MM.1S (cell line): ENCODE measurements at regions not wholly inside any gene's neighbourhood (a gene's known extent, or its start where the extent isn't known, plus 50 kb on each side); places are given as distances from the start of the nearest gene placed in this dataset.

Experiments used
- DNase-seq: peaks from one replicate; pipeline ENCODE4 v3.0.0-alpha.2; 2015
- H2AFZ ChIP-seq: fragments of 300-600 bp; sonication (generic); 2 replicates; pipeline ENCODE4 v1.6.0; 2016; ENCODE audit warnings: antibody characterized with exemption, low read length
- H3F3A ChIP-seq: fragments of 300-600 bp; sonication (generic); 2 replicates; pipeline ENCODE4 v1.6.1; 2016; ENCODE audit warnings: mild to moderate bottlenecking, antibody characterized with exemption, low read length, moderate library complexity, mixed read lengths; ENCODE audit not compliant: insufficient read depth
- H3K27ac ChIP-seq: fragments of 300-600 bp; sonication (generic); 2 replicates; pipeline ENCODE4 v1.5.1; 2016; ENCODE audit warnings: mild to moderate bottlenecking, low read length
- H3K27me3 ChIP-seq: fragments of 300-600 bp; sonication (generic); replicated peaks from 2 replicates; pipeline ENCODE4 v1.6.0; 2016; ENCODE audit warnings: low read length; ENCODE audit not compliant: insufficient read depth
- H3K36me3 ChIP-seq: fragments of 300-600 bp; sonication (generic); replicated peaks from 2 replicates; pipeline ENCODE4 v1.6.1; 2016; ENCODE audit warnings: mild to moderate bottlenecking, low read length, mixed read lengths; ENCODE audit not compliant: insufficient read depth
- H3K4me1 ChIP-seq: fragments of 300-600 bp; sonication (generic); 2 replicates; pipeline ENCODE4 v1.6.1; 2016; ENCODE audit warnings: low read length, mixed read lengths
- H3K4me2 ChIP-seq: fragments of 300-600 bp; sonication (generic); 2 replicates; pipeline ENCODE4 v1.6.0; 2016; ENCODE audit warnings: low read depth, low read length
- H3K4me3 ChIP-seq: fragments of 300-600 bp; sonication (generic); 2 replicates; pipeline ENCODE4 v1.5.1; 2016; ENCODE audit warnings: low read length, mixed read lengths
- H3K79me2 ChIP-seq: fragments of 300-600 bp; sonication (generic); 2 replicates; pipeline ENCODE4 v1.6.1; 2016; ENCODE audit warnings: mixed run types, low read length, mixed read lengths
- H3K9ac ChIP-seq: fragments of 300-600 bp; sonication (generic); 2 replicates; pipeline ENCODE4 v1.6.1; 2016; ENCODE audit warnings: low read length, mixed read lengths
- H3K9me2 ChIP-seq: fragments of 300-600 bp; sonication (generic); replicated peaks from 2 replicates; pipeline ENCODE4 v1.6.1; 2016; ENCODE audit warnings: mild to moderate bottlenecking, low read length, mixed read lengths; ENCODE audit not compliant: insufficient read depth
- H3K9me3 ChIP-seq: fragments of 300-600 bp; sonication (generic); replicated peaks from 2 replicates; pipeline ENCODE4 v1.6.1; 2016; ENCODE audit warnings: mild to moderate bottlenecking, low read length, mixed read lengths; ENCODE audit not compliant: insufficient read depth
- H4K20me1 ChIP-seq: fragments of 300-600 bp; sonication (generic); 2 replicates; pipeline ENCODE4 v1.6.1; 2016; ENCODE audit warnings: mild to moderate bottlenecking, low read length, moderate library complexity, mixed read lengths; ENCODE audit not compliant: insufficient read depth
- CTCF ChIP-seq: fragments of 300-600 bp; sonication (generic); IDR thresholded peaks from 2 replicates; pipeline ENCODE4 v1.5.1; 2016; ENCODE audit warnings: antibody characterized with exemption, low read length, mixed read lengths
- EZH2 ChIP-seq: fragments of 300-600 bp; sonication (generic); optimal IDR thresholded peaks from 2 replicates; pipeline ENCODE3; 2017; ENCODE audit warnings: low read depth, mild to moderate bottlenecking, antibody characterized with exemption, low read length, mixed read lengths
- EZH2phosphoT487 ChIP-seq: fragments of 300-600 bp; sonication (generic); IDR thresholded peaks from 2 replicates; pipeline ENCODE4 v1.6.1; 2018; ENCODE audit warnings: antibody characterized with exemption, low read length

GRCh38 chrX:120021927-120022326 is 55.6 kb downstream of the RHOXF2B start:
- TF ChIP-seq EZH2 (no peak), CTCF (no peak), EZH2phosphoT487 (no peak)
- H3K4me3 ChIP-seq, result no peak overlapping the region
- no peaks in the 10 kb centered on the region for H3K79me2 ChIP-seq
- no peaks in the 10 kb centered on the region for H3F3A ChIP-seq
- H4K20me1 ChIP-seq, result no peaks in the 10 kb centered on the region
- H3K9ac ChIP-seq, result no peak overlapping the region
- no peak overlapping the region for H3K27ac ChIP-seq
- no peak overlapping the region for H3K4me2 ChIP-seq
- no peaks in the 10 kb centered on the region for H3K27me3 ChIP-seq
- H3K4me1 ChIP-seq, result no peaks in the 10 kb centered on the region
- no peaks in the 10 kb centered on the region for H3K9me2 ChIP-seq
- H2AFZ ChIP-seq, result no peak overlapping the region
- no peak for DNase-seq
- no peaks in the 10 kb centered on the region for H3K36me3 ChIP-seq
- H3K9me3 ChIP-seq, result no peaks in the 10 kb centered on the region

- H3K9ac ChIP-seq, result no peak overlapping the region
- no peaks in the 10 kb centered on the region for H3K79me2 ChIP-seq
- no peak for DNase-seq
- no peaks in the 10 kb centered on the region for H4K20me1 ChIP-seq
- no peaks in the 10 kb centered on the region for H3K9me2 ChIP-seq
- H3K36me3 ChIP-seq, result no peaks in the 10 kb centered on the region
- H3K27ac ChIP-seq, result no peak overlapping the region
- no peaks in the 10 kb centered on the region for H3F3A ChIP-seq
- H3K4me2 ChIP-seq, result no peak overlapping the region
- no peak overlapping the region for H3K4me3 ChIP-seq
- TF ChIP-seq EZH2, result no peak
- TF ChIP-seq EZH2phosphoT487, result no peak
- no peak for TF ChIP-seq CTCF
- no peaks in the 10 kb centered on the region for H3K4me1 ChIP-seq
- H3K9me3 ChIP-seq, result no peaks in the 10 kb centered on the region
- H3K27me3 ChIP-seq, result no peaks in the 10 kb centered on the region
- no peak overlapping the region for H2AFZ ChIP-seq
Measured at GRCh38 chrX:120020305-120020704, 57.2 kb downstream of the RHOXF2B start.

DNA sequence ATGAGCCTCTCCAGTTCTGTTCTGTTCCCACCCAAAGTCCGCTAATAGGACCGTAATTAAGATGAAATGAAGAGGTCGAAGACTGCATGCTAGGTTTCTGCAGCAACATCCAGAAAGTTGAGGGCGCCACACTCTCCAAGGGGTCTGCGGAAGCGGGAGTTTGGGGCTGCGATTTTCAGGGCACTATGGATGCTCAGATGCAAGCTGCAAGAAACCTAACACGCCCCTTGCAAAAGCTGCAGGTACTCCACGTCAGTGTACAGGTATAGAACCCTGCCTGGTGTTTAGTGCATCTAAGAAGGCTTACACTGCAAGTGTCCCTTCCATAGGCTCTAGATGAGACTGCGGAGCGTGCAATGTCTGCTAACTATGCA is 61.4 kb downstream of the RHOXF2B start:
- H3K4me3 ChIP-seq, result peak overlapping the region; percentile 55
- H3K9me3 ChIP-seq, result no peaks in the 10 kb centered on the region
- no peaks in the 10 kb centered on the region for H3F3A ChIP-seq
- no peaks in the 10 kb centered on the region for H3K9me2 ChIP-seq
- H4K20me1 ChIP-seq, result no peaks in the 10 kb centered on the region
- H3K36me3 ChIP-seq, result no peaks in the 10 kb centered on the region
- no peaks in the 10 kb centered on the region for H3K4me1 ChIP-seq
- TF ChIP-seq EZH2phosphoT487, result no peak
- no peak for TF ChIP-seq CTCF
- TF ChIP-seq EZH2, result no peak
- no peak for DNase-seq
- no peaks in the 10 kb centered on the region for H3K27me3 ChIP-seq
- H3K9ac ChIP-seq, result no peak overlapping the region
- H2AFZ ChIP-seq, result peak overlapping the region; percentile 40
- H3K4me2 ChIP-seq, result peak overlapping the region; percentile 65
- H3K27ac ChIP-seq, result no peak overlapping the region
- no peaks in the 10 kb centered on the region for H3K79me2 ChIP-seq
